ENCODE measurements at regions not wholly inside any gene's neighbourhood (a gene's known extent, or its start where the extent isn't known, plus 50 kb on each side); places are given as distances from the start of the nearest gene placed in this dataset.
"Not testable (repeated sequence)": the region's sequence is repeated elsewhere in the genome, so short reads cannot be mapped to it uniquely, and the experiment has no call there.

DNA sequence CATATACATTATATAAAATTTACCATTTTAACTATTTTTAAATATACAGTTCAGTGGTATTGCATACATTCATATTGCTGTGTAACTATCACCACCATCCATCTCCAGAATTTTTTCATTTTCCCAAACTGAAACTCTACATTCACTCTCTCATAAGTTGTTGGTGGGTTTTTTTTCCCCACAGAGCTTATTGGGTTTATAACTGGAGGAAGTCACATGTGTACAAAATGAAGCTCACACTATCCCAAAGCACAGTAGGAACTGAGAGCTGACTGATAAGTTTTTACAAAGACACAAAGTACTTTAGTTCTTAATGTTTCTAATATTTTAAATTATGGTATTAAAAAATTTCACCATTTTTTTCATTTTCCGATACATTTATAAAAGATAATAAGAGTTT lies 78.8 kb upstream of the TNFAIP3 start:
- DNase-seq, result no peak

- no peak for DNase-seq
Observed at GRCh38 chr6:137791281-137792159, 75.5 kb upstream of the TNFAIP3 start.

GRCh38 chr6:137792160-137793033 lies 74.7 kb upstream of the TNFAIP3 start:
- DNase-seq, result no peak

DNA sequence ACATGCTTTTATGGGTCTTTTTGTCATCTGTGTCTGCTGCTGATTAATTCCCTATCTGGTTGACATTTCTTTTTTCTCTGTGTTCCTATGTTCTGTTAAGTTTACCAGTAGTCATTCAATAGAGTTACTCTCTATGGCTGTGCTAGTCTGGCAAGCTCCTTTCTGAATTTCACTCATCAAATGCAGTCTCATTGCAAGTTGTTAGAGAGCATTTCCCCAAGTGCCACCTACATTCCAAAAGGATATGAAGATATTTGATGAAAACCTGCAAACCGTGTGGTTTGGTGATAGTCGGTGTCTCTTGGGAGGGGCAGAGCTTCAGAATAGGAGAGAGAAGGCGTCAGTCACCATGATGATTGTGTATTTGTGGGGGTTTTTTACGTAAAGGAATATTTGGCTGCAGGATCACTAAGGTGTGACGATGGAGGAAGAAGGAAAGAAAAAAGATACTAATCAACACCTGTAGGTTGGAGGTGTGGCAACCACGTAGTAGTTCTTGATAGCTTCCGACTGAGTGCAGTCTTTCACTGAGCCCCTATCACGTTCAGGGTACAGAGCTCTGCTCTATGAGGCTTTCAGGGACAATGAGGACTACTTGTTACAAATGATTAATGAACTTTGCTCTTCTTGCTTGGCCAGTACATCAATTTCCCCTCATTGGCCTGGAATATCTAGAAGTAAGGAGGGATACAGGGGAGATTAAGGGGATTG lies 73.1 kb upstream of the TNFAIP3 start:
- no peak for DNase-seq

GRCh38 chr6:137794516-137795201 lies 72.4 kb upstream of the TNFAIP3 start:
- DNase-seq, result no peak

- no peak for DNase-seq
Observed at GRCh38 chr6:137795501-137795900, 71.6 kb upstream of the TNFAIP3 start.

- DNase-seq, result no peak
Observed at GRCh38 chr6:137798261-137798660, 68.8 kb upstream of the TNFAIP3 start.

DNA sequence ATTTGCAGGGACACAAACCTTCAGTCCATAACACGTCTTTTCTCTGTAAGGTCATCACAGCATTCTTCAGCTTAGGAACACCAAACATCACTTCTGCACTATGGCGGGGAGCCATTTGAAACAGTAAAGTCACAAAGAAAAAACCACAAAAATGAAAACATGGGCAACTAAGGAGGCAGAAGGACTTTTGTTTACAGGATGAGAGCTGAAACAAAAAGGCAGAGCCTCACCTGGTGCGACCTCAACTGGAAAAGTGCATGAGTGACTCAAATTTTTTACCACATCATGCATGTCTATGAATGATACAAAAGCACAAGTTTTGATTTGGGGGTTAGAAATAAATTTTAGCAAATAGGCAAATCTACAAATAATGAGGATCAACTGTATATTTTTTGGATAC lies 68.2 kb upstream of the TNFAIP3 start:
- DNase-seq, result no peak

GRCh38 chr6:137799950-137800568 lies 67.0 kb upstream of the TNFAIP3 start:
- no peak for DNase-seq

GRCh38 chr6:137800762-137801161 lies 66.3 kb upstream of the TNFAIP3 start:
- no peak for DNase-seq

- no peak for DNase-seq
Observed at GRCh38 chr6:137801352-137802114, 65.5 kb upstream of the TNFAIP3 start.

GRCh38 chr6:137802408-137803182 lies 64.5 kb upstream of the TNFAIP3 start:
- no peak for DNase-seq

GRCh38 chr6:137804637-137805036 lies 62.4 kb upstream of the TNFAIP3 start:
- DNase-seq, result no peak

DNA sequence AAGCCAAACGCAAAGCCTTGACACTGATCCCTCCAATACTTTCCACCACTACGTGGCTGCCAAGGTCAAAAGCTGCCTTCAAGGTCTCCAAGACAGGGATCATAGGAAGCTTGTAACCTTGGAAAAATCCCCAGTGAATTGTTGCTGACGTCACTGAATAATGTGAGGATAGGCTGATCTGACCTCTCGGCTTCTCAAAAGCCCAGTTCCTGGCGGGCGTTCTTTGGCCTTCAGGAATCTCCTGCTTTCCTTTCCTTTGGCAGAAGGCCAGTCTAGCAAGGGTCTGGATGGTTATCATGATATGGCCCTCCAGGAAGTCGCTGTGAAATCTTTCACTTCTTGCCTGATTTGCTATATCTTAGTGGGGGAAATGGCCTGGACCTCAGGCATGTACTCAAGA lies 61.4 kb upstream of the TNFAIP3 start:
- DNase-seq, result no peak

DNA sequence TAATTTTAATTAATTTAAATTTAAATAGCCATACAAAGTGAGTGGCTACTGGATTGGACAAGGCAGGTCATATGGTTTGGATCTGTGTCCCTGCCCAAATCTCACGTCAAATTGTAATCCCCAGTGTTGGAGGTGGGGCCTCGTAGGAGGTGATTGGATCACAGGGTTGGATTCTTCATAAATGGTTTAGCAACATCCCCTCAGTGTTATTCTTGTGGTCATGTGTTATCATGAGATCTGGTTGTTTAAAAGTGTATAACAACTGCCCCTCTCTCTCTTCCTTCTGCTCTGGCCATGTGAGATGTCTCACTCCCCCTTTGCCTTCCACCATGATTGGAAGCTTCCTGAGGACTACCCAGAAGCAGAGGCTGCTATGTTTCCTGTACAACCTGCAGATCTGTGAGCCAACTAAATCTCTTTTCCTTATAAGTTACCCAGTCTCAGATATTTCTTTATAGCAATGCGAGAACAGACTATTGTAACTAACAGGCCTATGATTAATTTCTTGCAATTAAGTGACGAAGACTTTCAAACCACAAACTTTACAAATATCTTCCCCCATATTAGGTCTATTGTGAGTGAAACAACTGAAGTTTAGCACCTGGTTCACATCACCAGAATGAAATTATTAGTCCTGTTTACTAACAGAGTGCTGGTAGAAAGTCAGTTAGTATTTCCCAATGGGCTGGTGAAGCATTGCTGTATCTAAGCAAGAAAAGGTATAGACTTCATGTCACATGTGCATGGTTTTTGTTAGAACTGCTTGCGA lies 60.0 kb upstream of the TNFAIP3 start:
- no peak for DNase-seq

DNA sequence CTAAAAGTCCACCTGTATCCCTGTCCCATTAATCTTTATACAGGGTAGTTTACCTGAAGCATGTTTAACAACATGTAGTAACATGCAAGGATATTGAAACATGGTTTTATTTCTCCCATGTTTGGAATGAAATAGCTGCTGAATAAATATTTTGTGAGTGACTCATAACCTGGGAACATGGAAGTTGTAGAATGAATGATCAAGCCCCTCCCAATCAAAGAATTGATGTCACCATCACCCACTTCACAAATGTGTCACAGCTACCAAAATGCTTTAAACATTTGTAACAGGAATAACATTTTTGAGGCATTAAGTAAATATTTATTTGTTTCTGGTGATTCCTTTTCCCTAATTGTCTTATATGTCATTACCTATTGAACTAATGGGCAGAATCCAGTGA lies 58.9 kb upstream of the TNFAIP3 start:
- no peak for DNase-seq

DNA sequence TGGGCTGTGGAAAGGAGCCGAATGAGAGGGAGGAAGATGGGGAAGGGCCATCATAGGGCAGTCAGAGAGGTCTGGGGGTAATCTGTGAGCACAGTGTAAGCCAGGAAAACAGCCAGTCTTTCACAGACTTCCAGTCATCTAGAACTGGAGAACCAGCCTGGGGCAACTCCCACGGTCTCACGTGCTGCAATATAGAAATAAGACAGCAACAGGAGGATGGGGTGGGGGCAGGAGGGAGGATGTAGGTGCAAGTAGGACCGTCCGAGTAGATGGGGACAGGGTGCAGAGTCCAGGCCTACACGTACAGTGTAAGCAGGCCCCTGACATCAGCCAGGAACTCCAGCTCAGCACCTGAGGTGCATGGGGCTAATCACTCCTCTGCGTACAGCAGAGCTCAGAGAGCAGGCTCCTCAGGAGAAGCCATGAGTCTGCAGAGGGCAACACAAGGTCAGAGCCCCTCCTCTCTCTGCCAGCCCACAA lies 58.2 kb upstream of the TNFAIP3 start:
- no peak for DNase-seq

- not testable (repeated sequence) for DNase-seq
Observed at GRCh38 chr6:137809895-137810553, 57.0 kb upstream of the TNFAIP3 start.

DNA sequence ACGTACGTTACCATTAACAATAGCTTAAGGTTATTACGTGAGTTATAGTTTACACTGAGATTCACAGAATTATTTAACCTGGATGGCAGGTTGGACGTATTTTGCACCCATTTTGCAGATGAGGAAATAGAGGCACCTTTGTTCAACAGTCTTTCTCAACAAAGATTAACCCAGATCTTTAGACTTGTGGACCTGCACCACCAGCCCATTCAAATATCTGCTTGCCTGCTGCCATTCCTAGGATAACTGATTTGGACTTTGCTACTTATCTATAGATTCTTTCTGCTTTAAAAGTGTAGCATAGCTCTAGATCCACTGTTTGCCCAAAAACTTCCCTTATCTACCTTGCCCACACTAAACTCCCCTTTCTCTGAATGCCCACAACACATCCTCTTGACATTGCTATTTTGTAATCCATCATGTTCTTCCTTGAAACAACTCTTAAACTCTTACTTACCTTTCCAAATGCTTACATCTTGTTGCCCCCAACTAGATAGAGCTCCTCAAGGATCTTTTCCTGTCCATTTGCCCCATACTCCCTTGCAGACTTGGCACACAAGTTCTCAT lies 56.4 kb upstream of the TNFAIP3 start:
- DNase-seq, result no peak
